Stimulated activated naive CD4-positive, alpha-beta T cell treated with Interleukin-2 at 50 U/mL for 16 hours (primary cell): ENCODE measurements at regions not wholly inside any gene's neighbourhood (a gene's known extent, or its start where the extent isn't known, plus 50 kb on each side); places are given as distances from the start of the nearest gene placed in this dataset.
"Not testable (repeated sequence)": the region's sequence is repeated elsewhere in the genome, so short reads cannot be mapped to it uniquely, and the experiment has no call there.

Experiments
- DNase-seq: peaks from one replicate; lab custom pipeline; 2025; lab: John Stamatoyannopoulos, UW

GRCh38 chr14:55807053-55807880, 227.3 kb downstream of the KTN1 start:
- peak; percentile 64 for DNase-seq

- no peak for DNase-seq
Measured at GRCh38 chr14:55807881-55808379, 227.9 kb downstream of the KTN1 start.

GRCh38 chr14:55813630-55814029, 233.6 kb downstream of the KTN1 start:
- DNase-seq: no peak

GRCh38 chr14:55814064-55814463, 234.1 kb downstream of the KTN1 start:
- DNase-seq: no peak

- no peak for DNase-seq
Measured at GRCh38 chr14:55814873-55815272, 234.9 kb downstream of the KTN1 start.

GRCh38 chr14:55816225-55816624, 236.2 kb downstream of the KTN1 start:
- no peak for DNase-seq

GRCh38 chr14:55819610-55820304, 239.8 kb downstream of the KTN1 start:
- no peak for DNase-seq

GRCh38 chr14:55822906-55823305, 242.9 kb downstream of the KTN1 start:
- no peak for DNase-seq

- no peak for DNase-seq
Measured at GRCh38 chr14:55832122-55832911, 252.3 kb downstream of the KTN1 start.

GRCh38 chr14:55832974-55833373, 253.0 kb downstream of the KTN1 start:
- no peak for DNase-seq

GRCh38 chr14:55834390-55834789, 254.4 kb downstream of the KTN1 start:
- DNase-seq: no peak

- DNase-seq: no peak
Measured at GRCh38 chr14:55835985-55836384, 256.0 kb downstream of the KTN1 start.

- DNase-seq: no peak
Measured at GRCh38 chr14:55837467-55837866, 257.5 kb downstream of the KTN1 start.

GRCh38 chr14:55838529-55839052, 258.6 kb downstream of the KTN1 start:
- DNase-seq: no peak

GRCh38 chr14:55839301-55839947, 259.4 kb downstream of the KTN1 start:
- DNase-seq: not testable (repeated sequence)

- no peak for DNase-seq
Measured at GRCh38 chr14:55840821-55841220, 260.8 kb downstream of the KTN1 start.

- DNase-seq: no peak
Measured at GRCh38 chr14:55841625-55842024, 261.6 kb downstream of the KTN1 start.

GRCh38 chr14:55843718-55844403, 263.9 kb downstream of the KTN1 start:
- DNase-seq: no peak

- no peak for DNase-seq
Measured at GRCh38 chr14:55845963-55846825, 266.2 kb downstream of the KTN1 start.

GRCh38 chr14:55846826-55847446, 266.9 kb downstream of the KTN1 start:
- no peak for DNase-seq
